SK-N-MC (cell line): ENCODE measurements at regions not wholly inside any gene's neighbourhood (a gene's known extent, or its start where the extent isn't known, plus 50 kb on each side); places are given as distances from the start of the nearest gene placed in this dataset.
"Not testable (repeated sequence)": the region's sequence is repeated elsewhere in the genome, so short reads cannot be mapped to it uniquely, and the experiment has no call there.

Experiments used
- EZH2 ChIP-seq: fragments of 200-600 bp; sonication (generic); IDR thresholded peaks from one replicate; pipeline ENCODE4 v1.6.1; 2017; ENCODE audit warnings: antibody characterized with exemption
- FOXP2 ChIP-seq: optimal IDR thresholded peaks from 2 replicates; pipeline ENCODE3; 2011; ENCODE audit warnings: mild to moderate bottlenecking, moderate library complexity; ENCODE audit not compliant: insufficient read depth; ENCODE audit errors: extremely low read length, control extremely low read depth
- POLR2AphosphoS5 ChIP-seq: IDR thresholded peaks from 2 replicates; pipeline ENCODE4 v1.6.1; 2012; ENCODE audit warnings: mild to moderate bottlenecking, low read depth, low read length, borderline replicate concordance

- TF ChIP-seq POLR2AphosphoS5, EZH2, FOXP2: not testable (repeated sequence)
Observed at GRCh38 chr12:58125761-58126160, 184.4 kb downstream of the ATP23 start.
